GM12878 (cell line): ENCODE measurements at regions not wholly inside any gene's neighbourhood (a gene's known extent, or its start where the extent isn't known, plus 50 kb on each side); places are given as distances from the start of the nearest gene placed in this dataset.

Source experiments
- ATAC-seq: fragments of 200-7000 bp; cut with Tn5 transposase; 3 replicates; pipeline ENCODE4 v1.9.1; 2020; ENCODE audit warnings: mild to moderate bottlenecking, moderate library complexity
- BruUV-seq: library from RNA; stranded (reverse); fragments of 400-500 nt; replicated peaks from 2 replicates; lab custom pipeline; 2021; lab: Mats Ljungman, UMichigan
- CTCF ChIA-PET: fragments of 300-600 bp; sonication (Branson Sonifier 250); formaldehyde crosslinking; extraction: SDS; loops from one replicate; lab custom pipeline; 2021; ENCODE audit warnings: inconsistent platforms; lab: Yijun Ruan, JAX
- POLR2A ChIA-PET: fragments of 350-600 bp; formaldehyde crosslinking; extraction: SDS; loops from one replicate; lab custom pipeline; 2021; ENCODE audit warnings: inconsistent platforms; lab: Charles Lee
- RAD21 ChIA-PET: fragments of 300-600 bp; sonication (Branson Sonifier 250); formaldehyde crosslinking; loops from one replicate; lab custom pipeline; 2023; ENCODE audit warnings: antibody characterized with exemption; ENCODE audit not compliant: unreplicated experiment; lab: Charles Lee
- SMC1A ChIA-PET: fragments of 300-600 bp; sonication (Branson Sonifier 250); formaldehyde crosslinking; loops from one replicate; lab custom pipeline; 2023; ENCODE audit not compliant: unreplicated experiment, uncharacterized antibody; lab: Charles Lee
- DNase-seq: peaks from one replicate; pipeline ENCODE4 v3.0.0-alpha.2; 2011; ENCODE audit warnings: low read depth, low spot score
- FAIRE-seq: peaks from 3 replicates; lab custom pipeline; 2011; peaks lifted over from hg19 to GRCh38; lab: Jason Lieb, UNC
- H2AFZ ChIP-seq: 2 replicates; pipeline ENCODE4 v1.6.0; 2011; ENCODE audit warnings: low read depth, low read length, control low read depth; ENCODE audit not compliant: control insufficient read depth
- H3K27ac ChIP-seq: 2 replicates; pipeline ENCODE4 v1.5.1; 2011; ENCODE audit warnings: control low read depth; ENCODE audit not compliant: control insufficient read depth, insufficient read depth
- H3K27me3 ChIP-seq, 2 experiments: replicated peaks in 1 of 2; 2 replicates each; pipeline versions ENCODE4 v1.6.0 to v1.6.1; 2011; ENCODE audit warnings: low read length in 1 of 2; ENCODE audit not compliant: control insufficient read depth in 2 of 2, insufficient read depth in 2 of 2
- H3K36me3 ChIP-seq, 2 experiments: 2 replicates each; pipeline ENCODE4 v1.5.1; 2011; ENCODE audit warnings: low read length in 1 of 2; ENCODE audit not compliant: control insufficient read depth in 2 of 2, insufficient read depth in 2 of 2
- H3K4me1 ChIP-seq: 2 replicates; pipeline ENCODE4 v1.6.1; 2011; ENCODE audit warnings: mild to moderate bottlenecking, low read length, moderate library complexity, mixed read lengths; ENCODE audit not compliant: control insufficient read depth, insufficient read depth
- H3K4me2 ChIP-seq: 2 replicates; pipeline ENCODE4 v1.6.0; 2011; ENCODE audit warnings: control low read depth; ENCODE audit not compliant: control insufficient read depth, insufficient read depth
- H3K4me3 ChIP-seq: fragments of 200-600 bp; sonication (generic); 2 replicates; pipeline ENCODE4 v1.5.1; 2016
- H3K79me2 ChIP-seq: 2 replicates; pipeline ENCODE4 v1.6.0; 2011; ENCODE audit warnings: low read length; ENCODE audit not compliant: control insufficient read depth, insufficient read depth
- H3K9ac ChIP-seq: 2 replicates; pipeline ENCODE4 v1.8.0; 2011; ENCODE audit warnings: low read length, control low read depth, mixed read lengths; ENCODE audit not compliant: control insufficient read depth, insufficient read depth
- H3K9me3 ChIP-seq: replicated peaks from 3 replicates; pipeline ENCODE4 v1.5.1; 2011; ENCODE audit warnings: mild to moderate bottlenecking, low read length; ENCODE audit not compliant: control insufficient read depth, insufficient read depth
- H4K20me1 ChIP-seq: 2 replicates; pipeline ENCODE4 v1.6.0; 2011; ENCODE audit not compliant: control insufficient read depth, insufficient read depth
- ATF2 ChIP-seq: IDR thresholded peaks from 2 replicates; pipeline ENCODE4 v1.6.1; 2012; ENCODE audit warnings: low read length, inconsistent platforms
- IRF5 ChIP-seq: fragments of 450-650 bp; IDR thresholded peaks from 2 replicates; pipeline ENCODE4 v1.6.1; 2017; ENCODE audit warnings: borderline replicate concordance
- NFIC ChIP-seq: IDR thresholded peaks from 2 replicates; pipeline ENCODE4 v1.6.1; 2012; ENCODE audit warnings: low read depth, mild to moderate bottlenecking, inconsistent platforms, low read length, moderate library complexity
- NRF1 ChIP-seq: conservative IDR thresholded peaks from 2 replicates; pipeline ENCODE4 v1.6.1; 2011; ENCODE audit warnings: mild to moderate bottlenecking, low read depth, low read length, improper control_type of control experiment
- TCF12 ChIP-seq: IDR thresholded peaks from 2 replicates; pipeline ENCODE4 v1.6.1; 2011; ENCODE audit warnings: low read depth, mild to moderate bottlenecking, low read length
- in situ Hi-C: fragments of 300-500 bp; cut with MboI; formaldehyde crosslinking; loops from 9 replicates; pipeline ENCODE4 v1.14.3; 2018; ENCODE audit warnings: mixed read lengths
- intact Hi-C: fragments of 100-400 bp; cut with micrococcal nuclease; formaldehyde crosslinking; loops from one replicate; pipeline ENCODE4 v1.14.2; 2022; ENCODE audit not compliant: unreplicated experiment
- TF ChIP-seq, protein P1 (sequence below): fragments of 450-650 bp; IDR thresholded peaks from 2 replicates; pipeline ENCODE4 v1.6.1; 2016; ENCODE audit warnings: mild to moderate bottlenecking, moderate library complexity, borderline replicate concordance
- TF ChIP-seq, protein P2 (sequence below): fragments of 450-650 bp; IDR thresholded peaks from 2 replicates; pipeline ENCODE4 v1.6.1; 2017; ENCODE audit warnings: low read depth, mild to moderate bottlenecking, moderate library complexity
- TF ChIP-seq, protein P3 (sequence below): fragments of 450-650 bp; IDR thresholded peaks from 2 replicates; pipeline ENCODE4 v1.6.1; 2017; ENCODE audit warnings: mild to moderate bottlenecking, moderate library complexity
- TF ChIP-seq, protein P4 (sequence below): fragments of 450-650 bp; IDR thresholded peaks from 2 replicates; pipeline ENCODE4 v1.6.1; 2017; ENCODE audit warnings: mild to moderate bottlenecking, low read depth, inconsistent platforms; ENCODE audit not compliant: poor library complexity, severe bottlenecking

GRCh38 chr3:94373456-94373855, 310.6 kb downstream of the NSUN3 start:
- intact Hi-C loops (no loop called here), in situ Hi-C loops (loop anchor here (25.0 kb wide), 1 partner anchor 89 kb away; no protein-coding TSS in a partner anchor)
- H3K27ac ChIP-seq: no peak overlapping the region
- H3K4me1 ChIP-seq: no peaks in the 10 kb centered on the region
- no TSS peak for BruUV-seq
- H4K20me1 ChIP-seq: no peaks in the 10 kb centered on the region
- CTCF ChIA-PET: no interaction called here
- no peaks in the 10 kb centered on the region for H3K27me3 ChIP-seq
- DNase-seq: no peak
- RAD21 ChIA-PET: no interaction called here
- SMC1A ChIA-PET: no interaction called here
- no peaks in the 10 kb centered on the region for H3K9me3 ChIP-seq
- no peak overlapping the region for H2AFZ ChIP-seq
- ATAC-seq: no peak
- no peak for FAIRE-seq
- POLR2A ChIA-PET: no interaction called here
- H3K36me3 ChIP-seq: no peaks in the 10 kb centered on the region
- no peak overlapping the region for H3K4me3 ChIP-seq
- no peaks in the 10 kb centered on the region for H3K79me2 ChIP-seq
- H3K4me2 ChIP-seq: no peak overlapping the region
- no peak for TF ChIP-seq IRF5
- TF ChIP-seq, protein P1, sequence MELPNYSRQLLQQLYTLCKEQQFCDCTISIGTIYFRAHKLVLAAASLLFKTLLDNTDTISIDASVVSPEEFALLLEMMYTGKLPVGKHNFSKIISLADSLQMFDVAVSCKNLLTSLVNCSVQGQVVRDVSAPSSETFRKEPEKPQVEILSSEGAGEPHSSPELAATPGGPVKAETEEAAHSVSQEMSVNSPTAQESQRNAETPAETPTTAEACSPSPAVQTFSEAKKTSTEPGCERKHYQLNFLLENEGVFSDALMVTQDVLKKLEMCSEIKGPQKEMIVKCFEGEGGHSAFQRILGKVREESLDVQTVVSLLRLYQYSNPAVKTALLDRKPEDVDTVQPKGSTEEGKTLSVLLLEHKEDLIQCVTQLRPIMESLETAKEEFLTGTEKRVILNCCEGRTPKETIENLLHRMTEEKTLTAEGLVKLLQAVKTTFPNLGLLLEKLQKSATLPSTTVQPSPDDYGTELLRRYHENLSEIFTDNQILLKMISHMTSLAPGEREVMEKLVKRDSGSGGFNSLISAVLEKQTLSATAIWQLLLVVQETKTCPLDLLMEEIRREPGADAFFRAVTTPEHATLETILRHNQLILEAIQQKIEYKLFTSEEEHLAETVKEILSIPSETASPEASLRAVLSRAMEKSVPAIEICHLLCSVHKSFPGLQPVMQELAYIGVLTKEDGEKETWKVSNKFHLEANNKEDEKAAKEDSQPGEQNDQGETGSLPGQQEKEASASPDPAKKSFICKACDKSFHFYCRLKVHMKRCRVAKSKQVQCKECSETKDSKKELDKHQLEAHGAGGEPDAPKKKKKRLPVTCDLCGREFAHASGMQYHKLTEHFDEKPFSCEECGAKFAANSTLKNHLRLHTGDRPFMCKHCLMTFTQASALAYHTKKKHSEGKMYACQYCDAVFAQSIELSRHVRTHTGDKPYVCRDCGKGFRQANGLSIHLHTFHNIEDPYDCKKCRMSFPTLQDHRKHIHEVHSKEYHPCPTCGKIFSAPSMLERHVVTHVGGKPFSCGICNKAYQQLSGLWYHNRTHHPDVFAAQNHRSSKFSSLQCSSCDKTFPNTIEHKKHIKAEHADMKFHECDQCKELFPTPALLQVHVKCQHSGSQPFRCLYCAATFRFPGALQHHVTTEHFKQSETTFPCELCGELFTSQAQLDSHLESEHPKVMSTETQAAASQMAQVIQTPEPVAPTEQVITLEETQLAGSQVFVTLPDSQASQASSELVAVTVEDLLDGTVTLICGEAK: no peak
- TF ChIP-seq NFIC: no peak
- TF ChIP-seq, protein P2, sequence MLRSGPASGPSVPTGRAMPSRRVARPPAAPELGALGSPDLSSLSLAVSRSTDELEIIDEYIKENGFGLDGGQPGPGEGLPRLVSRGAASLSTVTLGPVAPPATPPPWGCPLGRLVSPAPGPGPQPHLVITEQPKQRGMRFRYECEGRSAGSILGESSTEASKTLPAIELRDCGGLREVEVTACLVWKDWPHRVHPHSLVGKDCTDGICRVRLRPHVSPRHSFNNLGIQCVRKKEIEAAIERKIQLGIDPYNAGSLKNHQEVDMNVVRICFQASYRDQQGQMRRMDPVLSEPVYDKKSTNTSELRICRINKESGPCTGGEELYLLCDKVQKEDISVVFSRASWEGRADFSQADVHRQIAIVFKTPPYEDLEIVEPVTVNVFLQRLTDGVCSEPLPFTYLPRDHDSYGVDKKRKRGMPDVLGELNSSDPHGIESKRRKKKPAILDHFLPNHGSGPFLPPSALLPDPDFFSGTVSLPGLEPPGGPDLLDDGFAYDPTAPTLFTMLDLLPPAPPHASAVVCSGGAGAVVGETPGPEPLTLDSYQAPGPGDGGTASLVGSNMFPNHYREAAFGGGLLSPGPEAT: no peak
- TF ChIP-seq NRF1: no peak
- TF ChIP-seq ATF2: no peak
- TF ChIP-seq TCF12: no peak
- TF ChIP-seq, protein P3, sequence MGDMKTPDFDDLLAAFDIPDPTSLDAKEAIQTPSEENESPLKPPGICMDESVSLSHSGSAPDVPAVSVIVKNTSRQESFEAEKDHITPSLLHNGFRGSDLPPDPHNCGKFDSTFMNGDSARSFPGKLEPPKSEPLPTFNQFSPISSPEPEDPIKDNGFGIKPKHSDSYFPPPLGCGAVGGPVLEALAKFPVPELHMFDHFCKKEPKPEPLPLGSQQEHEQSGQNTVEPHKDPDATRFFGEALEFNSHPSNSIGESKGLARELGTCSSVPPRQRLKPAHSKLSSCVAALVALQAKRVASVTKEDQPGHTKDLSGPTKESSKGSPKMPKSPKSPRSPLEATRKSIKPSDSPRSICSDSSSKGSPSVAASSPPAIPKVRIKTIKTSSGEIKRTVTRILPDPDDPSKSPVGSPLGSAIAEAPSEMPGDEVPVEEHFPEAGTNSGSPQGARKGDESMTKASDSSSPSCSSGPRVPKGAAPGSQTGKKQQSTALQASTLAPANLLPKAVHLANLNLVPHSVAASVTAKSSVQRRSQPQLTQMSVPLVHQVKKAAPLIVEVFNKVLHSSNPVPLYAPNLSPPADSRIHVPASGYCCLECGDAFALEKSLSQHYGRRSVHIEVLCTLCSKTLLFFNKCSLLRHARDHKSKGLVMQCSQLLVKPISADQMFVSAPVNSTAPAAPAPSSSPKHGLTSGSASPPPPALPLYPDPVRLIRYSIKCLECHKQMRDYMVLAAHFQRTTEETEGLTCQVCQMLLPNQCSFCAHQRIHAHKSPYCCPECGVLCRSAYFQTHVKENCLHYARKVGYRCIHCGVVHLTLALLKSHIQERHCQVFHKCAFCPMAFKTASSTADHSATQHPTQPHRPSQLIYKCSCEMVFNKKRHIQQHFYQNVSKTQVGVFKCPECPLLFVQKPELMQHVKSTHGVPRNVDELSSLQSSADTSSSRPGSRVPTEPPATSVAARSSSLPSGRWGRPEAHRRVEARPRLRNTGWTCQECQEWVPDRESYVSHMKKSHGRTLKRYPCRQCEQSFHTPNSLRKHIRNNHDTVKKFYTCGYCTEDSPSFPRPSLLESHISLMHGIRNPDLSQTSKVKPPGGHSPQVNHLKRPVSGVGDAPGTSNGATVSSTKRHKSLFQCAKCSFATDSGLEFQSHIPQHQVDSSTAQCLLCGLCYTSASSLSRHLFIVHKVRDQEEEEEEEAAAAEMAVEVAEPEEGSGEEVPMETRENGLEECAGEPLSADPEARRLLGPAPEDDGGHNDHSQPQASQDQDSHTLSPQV: no peak
- TF ChIP-seq, protein P4, sequence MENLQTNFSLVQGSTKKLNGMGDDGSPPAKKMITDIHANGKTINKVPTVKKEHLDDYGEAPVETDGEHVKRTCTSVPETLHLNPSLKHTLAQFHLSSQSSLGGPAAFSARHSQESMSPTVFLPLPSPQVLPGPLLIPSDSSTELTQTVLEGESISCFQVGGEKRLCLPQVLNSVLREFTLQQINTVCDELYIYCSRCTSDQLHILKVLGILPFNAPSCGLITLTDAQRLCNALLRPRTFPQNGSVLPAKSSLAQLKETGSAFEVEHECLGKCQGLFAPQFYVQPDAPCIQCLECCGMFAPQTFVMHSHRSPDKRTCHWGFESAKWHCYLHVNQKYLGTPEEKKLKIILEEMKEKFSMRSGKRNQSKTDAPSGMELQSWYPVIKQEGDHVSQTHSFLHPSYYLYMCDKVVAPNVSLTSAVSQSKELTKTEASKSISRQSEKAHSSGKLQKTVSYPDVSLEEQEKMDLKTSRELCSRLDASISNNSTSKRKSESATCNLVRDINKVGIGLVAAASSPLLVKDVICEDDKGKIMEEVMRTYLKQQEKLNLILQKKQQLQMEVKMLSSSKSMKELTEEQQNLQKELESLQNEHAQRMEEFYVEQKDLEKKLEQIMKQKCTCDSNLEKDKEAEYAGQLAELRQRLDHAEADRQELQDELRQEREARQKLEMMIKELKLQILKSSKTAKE: no peak
- H3K9ac ChIP-seq: no peak overlapping the region
